PFSK-1 (cell line): ENCODE measurements at regions not wholly inside any gene's neighbourhood (a gene's known extent, or its start where the extent isn't known, plus 50 kb on each side); places are given as distances from the start of the nearest gene placed in this dataset.

Experiments
- POLR2AphosphoS5 ChIP-seq: IDR thresholded peaks from 2 replicates; pipeline ENCODE4 v1.6.1; 2012; ENCODE audit warnings: low read depth, mild to moderate bottlenecking, control low read depth, low read length, moderate library complexity
- SIN3A ChIP-seq: IDR thresholded peaks from 2 replicates; pipeline ENCODE4 v1.6.1; 2012; ENCODE audit warnings: mild to moderate bottlenecking, low read length, moderate library complexity, borderline replicate concordance; ENCODE audit not compliant: insufficient read depth

DNA sequence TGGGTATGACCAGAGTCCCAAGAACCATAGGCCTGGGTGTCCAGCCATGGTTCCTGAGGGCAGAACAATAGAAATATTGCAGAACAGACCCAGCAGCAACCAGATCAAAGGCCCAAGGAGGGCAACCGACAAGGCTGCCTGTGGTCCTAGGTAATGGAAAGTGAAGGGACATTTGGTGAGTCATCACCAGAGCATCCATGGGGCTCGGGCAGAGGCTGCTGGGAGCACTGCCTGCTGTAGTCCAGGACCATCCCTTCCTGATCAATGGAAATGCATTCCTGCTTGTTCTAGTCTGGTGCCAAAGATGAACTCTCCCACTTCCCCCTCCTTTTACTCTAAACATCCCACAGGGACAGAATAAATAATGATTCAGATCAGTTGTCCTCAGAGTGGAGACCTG, 172.8 kb upstream of the CACNA1E start:
- TF ChIP-seq POLR2AphosphoS5: no peak
- TF ChIP-seq SIN3A: no peak
